Left cardiac atrium (tissue), 4 donors: ENCODE measurements at regions not wholly inside any gene's neighbourhood (a gene's known extent, or its start where the extent isn't known, plus 50 kb on each side); places are given as distances from the start of the nearest gene placed in this dataset.

Experiments
- ATAC-seq, 2 donors: fragments of 200-7000 bp; cut with Tn5 transposase; one replicate each; pipeline ENCODE4 v1.9.1; 2020; ENCODE audit warnings: mild to moderate bottlenecking in 2 of 2, moderate library complexity in 2 of 2
- DNase-seq: peaks from one replicate; pipeline ENCODE4 v3.0.0-alpha.2; 2020
- intact Hi-C, 2 donors: fragments of 100-400 bp; cut with DNase I; formaldehyde crosslinking; loops; one replicate each; pipeline versions ENCODE4 v1.14.1 to v1.15.1; 2022 to 2023
- donor health status: DM: no; HTN: yes; CAD: no.
- donor health status: DM: no; HTN: yes; CAD: no; lungs with severe emphysema.
- donor health status: DM: yes; HTN: yes; CAD: no.
- donor health status: Dilated cardiomyopathy.

DNA sequence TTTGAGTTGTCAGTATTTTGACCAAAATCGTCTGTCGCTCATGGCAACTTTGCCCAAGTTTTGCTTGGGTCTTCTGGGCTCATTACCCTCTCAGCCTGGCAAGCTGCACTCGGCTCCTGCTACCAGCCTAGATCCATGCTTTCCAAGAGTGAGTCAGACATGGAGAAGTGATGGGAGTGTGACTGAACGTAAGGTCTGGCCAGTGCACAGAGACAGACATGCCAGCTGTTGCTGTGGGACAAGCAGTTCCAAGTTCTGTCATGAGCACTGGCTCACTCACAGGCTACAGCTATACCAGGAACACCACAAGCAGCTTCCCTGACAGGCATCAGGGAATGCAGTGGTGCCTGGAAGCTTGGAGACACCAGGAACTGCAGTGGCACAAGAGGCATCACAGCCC lies 338.9 kb downstream of the KDM5D start:
- no peak for DNase-seq
- ATAC-seq = no peak
- intact Hi-C loops = no loop called here

DNA sequence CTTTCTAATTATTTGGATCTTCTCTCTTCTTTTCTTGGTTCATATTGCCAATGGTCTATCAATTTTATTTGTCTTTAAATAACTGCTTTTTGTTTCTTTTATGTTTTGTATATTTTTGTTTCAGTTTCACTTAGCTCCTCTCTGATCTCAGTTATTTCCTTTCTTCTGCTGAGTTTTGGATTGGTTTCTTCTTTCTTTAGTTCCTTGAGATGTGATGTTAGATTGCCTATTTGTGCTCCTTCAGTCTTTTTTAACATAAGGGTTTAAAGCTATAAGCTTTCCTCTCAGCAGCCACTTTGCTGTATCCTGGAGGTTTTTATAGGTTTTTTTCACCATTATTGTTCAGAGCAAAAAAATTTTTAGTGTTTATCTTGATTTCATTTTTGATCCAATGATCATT lies 351.6 kb downstream of the KDM5D start:
- ATAC-seq (no peak), DNase-seq (no peak)
- intact Hi-C loops = no loop called here

DNA sequence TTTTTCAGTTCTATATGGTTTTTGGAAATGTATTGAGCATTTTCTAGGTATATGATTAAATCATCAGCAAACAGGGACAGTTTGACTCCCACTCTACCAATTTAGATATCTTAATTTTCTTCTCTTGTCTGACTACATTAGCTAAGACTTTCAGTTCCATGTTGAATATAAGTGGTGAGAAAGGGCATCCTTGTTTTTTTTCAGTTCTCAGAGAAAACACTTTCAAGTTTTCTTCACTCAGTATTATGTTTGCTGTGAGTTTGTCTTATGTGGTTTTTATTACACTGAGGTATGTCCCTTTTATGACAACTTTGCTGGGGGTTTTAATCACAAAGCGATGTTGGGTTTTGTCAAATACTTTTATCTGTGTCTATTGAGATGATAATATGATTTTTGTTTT lies 352.6 kb downstream of the KDM5D start:
- intact Hi-C loops = no loop called here
- ATAC-seq = no peak
- DNase-seq = no peak

DNA sequence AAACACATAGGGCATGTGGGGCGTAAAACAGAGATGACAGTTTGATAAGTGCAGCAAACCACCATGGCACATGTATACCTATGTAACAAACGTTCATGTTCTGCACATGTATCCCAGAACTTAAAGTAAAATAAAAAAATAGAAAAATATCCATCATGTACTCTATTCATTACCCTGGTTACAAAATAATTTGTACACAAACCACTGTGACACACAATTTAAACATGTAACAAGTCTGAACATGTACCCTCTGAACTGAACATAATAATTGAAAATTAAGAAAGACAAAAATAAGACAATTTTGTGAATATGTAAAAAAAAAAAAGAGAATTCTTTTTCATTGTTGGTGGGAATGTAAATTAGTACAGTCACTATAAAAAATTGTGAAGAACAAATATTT lies 379.2 kb downstream of the KDM5D start:
- ATAC-seq (no peak), DNase-seq (no peak)
- intact Hi-C loops = no loop called here

DNA sequence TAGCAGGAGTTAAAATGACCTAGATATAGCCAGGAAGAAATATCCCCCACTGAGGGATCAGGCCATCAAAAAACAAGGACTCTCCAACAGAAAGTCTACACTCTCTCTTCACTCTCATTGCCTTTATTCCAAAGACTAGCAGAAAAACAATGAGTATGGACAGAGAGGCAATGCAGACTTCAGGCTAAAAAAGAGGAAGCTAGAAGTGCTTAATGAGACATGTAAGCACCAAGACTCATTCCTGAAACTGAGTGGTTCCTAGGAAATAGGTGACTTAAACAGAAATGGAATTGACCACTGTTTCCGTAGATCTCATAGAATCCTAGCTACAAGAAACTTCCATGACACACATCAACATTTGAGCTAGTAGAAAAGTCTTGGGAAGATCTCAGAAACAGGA lies 387.3 kb downstream of the KDM5D start:
- DNase-seq = no peak
- ATAC-seq = no peak
- intact Hi-C loops = no loop called here

DNA sequence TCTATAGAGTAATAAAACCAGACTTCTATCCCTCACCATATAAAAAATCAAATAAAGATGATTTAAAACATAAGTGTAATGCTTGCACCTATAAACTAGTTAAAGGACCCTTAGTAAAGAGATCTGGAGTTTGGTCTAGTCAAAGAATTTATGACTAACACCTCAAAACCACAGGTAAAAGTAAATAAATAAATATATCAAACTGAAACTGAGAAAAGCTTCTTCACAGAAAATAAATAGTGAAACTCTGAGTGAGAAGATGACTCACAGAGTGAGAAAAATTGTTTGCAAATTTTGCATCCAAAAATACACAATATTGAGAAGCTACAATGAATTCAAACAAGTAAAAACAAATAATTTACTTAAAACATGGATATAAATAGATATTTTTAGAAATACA lies 387.8 kb downstream of the KDM5D start:
- intact Hi-C loops = no loop called here
- DNase-seq (no peak), ATAC-seq (no peak)

DNA sequence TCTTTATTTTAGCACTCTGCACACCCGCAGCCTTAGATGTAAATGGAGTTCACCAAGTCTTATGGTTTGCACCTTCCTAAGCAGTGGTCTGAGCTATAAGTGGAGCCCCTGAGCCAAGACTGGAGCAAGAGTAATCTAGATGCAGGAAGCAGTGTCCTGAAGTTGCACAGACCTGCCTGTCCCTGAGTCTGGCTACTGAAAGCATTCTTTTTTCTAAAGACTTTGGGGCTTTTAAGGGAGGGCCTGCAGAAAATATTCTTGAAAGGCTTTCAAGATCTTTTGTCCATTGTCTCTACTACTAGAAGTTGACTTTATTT lies 389.7 kb downstream of the KDM5D start:
- DNase-seq (no peak), ATAC-seq (no peak)
- intact Hi-C loops = no loop called here

DNA sequence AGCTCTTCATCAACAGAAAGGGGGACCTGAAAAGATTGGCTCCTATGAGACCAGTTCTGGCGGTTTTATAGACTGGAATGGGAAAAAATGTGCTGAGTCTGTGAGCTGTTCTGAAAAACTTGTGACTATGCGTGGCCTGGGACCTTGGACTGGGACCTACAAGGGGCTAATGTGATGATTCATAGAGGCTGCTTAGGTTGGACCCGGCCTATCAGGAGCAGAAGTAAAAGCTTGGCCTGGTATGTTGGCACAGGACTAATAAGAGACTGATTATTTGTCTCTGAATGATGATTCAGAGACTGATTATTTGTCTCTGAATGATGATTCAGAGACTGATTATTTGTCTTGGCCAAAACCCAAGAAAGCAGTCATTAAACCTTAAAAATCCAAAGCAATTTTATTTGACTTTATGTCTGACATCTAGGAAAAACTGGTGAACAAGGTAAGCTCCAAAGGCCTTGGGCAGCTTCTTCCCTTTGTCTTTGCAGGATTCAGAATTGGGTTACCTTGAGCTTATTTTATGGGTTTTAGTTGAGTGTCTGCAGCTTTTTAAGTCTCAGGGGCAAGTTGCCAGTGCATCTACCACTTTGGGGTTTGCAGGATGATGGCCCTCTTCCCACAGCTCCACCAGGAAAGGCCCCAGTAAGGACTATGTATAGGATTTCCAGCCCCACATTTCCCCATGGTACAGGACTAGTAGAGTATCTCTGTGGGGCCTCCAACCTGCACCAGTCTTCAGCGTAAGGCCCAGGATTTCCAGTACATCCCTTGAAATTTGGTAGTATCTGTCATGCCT lies 390.3 kb downstream of the KDM5D start:
- ATAC-seq (peak in 1 of 2 donors; percentile 69), DNase-seq (no peak)
- intact Hi-C loops = no loop called here

DNA sequence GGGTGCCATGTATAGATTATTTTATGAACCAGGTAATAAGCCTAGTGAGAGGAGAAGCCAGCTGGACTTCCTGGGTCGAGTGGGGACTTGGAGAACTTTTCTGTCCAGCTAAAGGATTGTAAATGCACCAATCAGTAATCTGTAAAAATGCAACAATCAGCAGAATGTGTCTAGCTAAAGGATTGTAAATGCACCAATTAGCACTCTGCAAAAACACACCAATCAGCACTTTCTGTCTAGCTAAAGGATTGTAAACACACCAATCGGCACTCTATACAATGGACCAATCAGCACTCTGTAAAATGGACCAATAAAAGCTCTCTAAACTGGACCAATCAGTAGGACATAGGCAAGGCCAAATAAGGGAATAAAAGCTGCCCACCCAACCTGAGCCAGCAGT lies 392.9 kb downstream of the KDM5D start:
- no peak for DNase-seq
- no peak for ATAC-seq
- intact Hi-C loops = no loop called here

DNA sequence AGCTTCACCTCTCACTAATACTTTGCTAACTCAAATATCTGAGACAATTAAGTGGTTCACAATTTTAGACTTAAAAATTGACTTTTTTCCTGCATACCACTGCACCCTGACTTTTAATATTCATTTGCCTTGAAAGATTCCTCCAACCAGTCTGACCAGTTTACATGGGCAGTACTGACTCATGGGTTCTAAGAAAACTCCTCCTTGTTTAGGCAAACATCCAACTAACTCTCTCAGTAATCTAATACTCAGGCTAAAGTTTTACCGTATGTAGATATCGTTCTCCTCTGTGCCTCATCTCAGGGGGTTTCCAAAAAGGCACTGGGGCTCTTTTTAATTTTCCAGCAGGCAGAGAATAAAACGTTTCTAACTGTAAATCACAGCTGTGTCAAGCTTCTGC lies 422.8 kb downstream of the KDM5D start:
- no peak for ATAC-seq
- intact Hi-C loops = no loop called here
- DNase-seq = no peak

DNA sequence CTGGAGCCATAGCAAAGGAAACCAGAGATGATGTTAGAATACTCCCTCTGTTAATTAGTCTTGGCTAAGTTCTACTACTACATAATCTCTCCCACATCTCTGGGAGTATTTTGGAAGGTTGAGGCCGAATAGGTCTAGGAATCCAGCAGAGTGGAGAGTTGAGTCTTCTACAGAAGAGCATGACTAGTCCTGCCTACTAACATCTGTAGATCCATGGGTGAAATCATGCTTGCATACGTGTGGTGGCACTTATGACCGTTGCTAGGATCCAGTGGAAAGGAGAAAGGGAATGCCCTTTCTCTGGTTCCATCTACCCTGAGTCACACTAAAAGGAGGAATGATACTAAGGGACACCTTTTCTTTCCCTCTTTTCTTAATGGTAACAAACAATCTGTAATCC lies 425.4 kb downstream of the KDM5D start:
- no peak for ATAC-seq
- intact Hi-C loops = no loop called here
- no peak for DNase-seq

DNA sequence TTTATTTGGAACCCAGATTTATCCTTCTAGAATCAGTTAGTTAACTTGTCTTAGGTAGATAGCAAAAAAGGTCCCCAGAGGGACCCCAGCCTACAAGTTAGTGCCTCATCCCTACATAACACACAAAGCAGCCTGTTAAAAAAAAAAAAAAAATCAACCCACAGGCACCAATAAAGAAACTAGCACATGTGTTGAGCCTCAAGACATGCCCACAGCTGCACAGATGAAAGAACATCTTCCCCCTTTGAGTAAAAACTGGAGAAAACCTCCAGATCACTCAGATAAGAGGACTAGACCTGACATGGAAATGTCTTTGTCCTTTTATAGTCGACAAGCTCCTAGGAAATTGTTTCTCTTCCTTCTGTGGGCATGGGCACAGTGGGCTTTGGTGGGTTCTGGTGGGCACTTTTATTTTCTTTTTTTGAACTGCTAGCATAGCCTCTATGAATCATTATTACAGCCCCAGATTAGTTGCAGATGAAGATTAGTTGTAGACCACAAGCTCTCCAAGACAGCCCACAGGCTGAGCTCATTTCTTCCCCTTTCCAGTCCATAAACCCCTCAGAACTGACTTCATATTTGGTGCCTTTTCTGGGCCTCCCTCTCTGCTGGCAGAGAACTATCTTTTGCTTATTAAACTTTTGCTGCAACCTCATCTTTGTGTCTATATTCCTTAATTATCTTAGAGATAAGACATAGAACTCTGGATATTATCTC lies 427.1 kb downstream of the KDM5D start:
- DNase-seq (no peak), ATAC-seq (no peak)
- intact Hi-C loops = no loop called here

DNA sequence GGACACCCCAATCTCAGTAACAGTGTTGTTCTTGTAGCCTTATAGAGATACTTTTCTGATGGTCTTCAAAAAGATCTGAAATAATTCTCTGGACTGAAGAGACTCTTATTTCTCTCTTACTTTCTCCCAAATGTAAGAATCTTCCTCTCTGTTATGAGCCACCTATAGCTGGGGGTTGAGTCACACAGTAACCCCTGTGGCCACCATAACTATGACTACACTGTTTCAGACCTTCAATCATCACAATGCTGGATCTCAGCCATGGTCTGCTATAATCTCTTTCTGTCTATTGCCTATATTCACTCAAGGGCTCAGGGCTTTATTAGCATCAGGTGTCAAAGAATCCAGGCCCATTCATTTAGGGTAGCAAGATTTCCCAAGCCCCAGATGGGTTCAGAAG lies 436.9 kb downstream of the KDM5D start:
- intact Hi-C loops = no loop called here
- ATAC-seq = no peak

DNA sequence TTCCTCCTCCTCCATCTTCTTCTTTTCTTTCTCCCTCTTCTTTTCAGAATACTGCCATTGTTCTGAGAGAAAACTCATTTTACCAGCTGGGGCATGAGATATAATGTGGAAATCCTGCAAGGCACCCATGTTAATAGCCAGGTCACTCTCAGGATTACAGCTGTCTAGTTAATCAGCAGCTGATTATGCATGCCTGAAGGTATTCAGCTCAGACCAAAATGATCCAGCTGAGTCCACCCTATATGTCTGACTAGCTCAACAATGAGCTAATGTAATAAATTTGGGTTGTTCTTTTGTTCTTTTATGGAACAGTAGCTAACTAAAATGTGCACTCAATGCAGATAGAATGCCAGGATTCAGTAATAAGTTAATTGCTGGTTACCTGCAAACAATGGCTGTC lies 441.4 kb downstream of the KDM5D start:
- ATAC-seq = no peak
- intact Hi-C loops = no loop called here
- no peak for DNase-seq

More for the DNA sequence above, 436.9 kb downstream of the KDM5D start:
- no peak for DNase-seq

DNA sequence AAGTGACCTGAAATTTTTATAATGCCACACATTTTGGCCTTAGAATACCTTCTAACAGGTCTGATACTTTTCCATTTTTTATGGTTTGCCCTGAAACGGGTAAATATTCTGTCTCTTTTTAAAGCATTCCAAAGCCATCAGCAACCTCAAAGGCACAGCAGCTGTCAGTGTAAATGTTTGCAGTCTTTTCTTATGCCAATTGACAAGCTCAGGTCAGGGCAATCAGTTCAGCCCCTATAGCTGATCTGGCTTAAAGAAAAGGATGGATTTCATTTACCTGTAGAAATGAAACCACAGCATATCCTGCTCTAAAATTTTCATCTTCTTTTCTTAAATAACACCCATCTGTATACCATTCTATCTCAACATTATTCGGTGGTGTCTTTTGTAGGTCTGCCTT lies 453.6 kb downstream of the KDM5D start:
- intact Hi-C loops = no loop called here
- DNase-seq (no peak), ATAC-seq (no peak)

DNA sequence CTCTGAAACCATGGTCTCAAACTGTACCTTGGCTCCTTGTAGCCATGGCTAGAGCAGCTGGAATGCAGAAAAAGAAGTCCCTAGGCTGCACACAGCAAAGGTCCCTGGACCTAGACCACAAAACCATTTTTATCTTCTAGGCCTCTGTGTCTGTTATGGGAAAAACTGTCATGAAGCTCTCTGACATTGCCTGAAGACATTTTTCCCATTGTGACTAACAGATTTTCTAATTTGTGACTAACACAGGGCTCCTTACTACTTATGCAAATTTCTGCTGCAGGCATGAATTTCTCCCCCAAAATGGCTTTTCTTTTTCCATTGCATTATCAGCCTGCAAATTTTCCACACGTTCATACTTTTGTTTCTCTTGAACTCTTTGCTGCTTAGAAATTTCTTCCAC lies 470.4 kb downstream of the KDM5D start:
- ATAC-seq (no peak), DNase-seq (no peak)
- intact Hi-C loops = no loop called here

DNA sequence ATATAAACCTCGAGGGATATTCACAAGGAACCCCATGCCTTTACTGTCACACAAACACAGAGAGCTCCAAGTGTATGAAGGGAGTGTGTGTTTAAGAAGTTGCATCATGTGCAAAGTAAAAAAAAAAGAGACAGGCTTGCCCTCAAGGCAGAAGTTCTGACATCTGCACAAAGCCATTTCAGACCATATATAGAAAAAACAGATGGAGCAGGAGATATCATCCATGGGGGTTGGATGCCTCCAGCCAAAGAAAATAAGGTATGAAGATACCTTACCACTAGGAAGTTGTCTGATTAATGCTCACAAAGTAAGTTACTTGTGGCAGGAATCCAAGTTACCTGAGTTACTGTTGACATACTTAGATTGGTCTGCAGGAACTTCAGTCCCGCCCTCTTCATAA lies 476.2 kb downstream of the KDM5D start:
- no peak for DNase-seq
- no peak for ATAC-seq
- intact Hi-C loops = no loop called here

DNA sequence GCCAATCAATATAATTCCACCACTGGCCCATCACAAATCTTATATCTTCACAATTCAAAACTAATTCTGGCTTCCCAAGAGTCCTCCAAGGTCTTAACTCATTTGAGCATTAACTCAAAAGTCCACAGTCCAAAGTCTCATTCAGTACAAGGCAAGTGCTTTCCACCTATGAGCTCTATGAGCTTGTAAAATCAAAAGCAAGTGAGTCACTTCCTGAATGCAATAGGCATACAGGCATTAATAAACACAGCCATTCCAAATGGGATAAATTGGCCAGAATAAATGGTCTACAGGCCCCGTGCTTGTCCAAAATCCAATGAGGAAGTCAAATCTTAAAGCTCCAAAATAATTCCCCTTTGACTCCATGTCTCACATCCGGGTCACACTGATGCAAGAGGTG lies 479.1 kb downstream of the KDM5D start:
- no peak for DNase-seq
- intact Hi-C loops = no loop called here
- ATAC-seq = no peak

DNA sequence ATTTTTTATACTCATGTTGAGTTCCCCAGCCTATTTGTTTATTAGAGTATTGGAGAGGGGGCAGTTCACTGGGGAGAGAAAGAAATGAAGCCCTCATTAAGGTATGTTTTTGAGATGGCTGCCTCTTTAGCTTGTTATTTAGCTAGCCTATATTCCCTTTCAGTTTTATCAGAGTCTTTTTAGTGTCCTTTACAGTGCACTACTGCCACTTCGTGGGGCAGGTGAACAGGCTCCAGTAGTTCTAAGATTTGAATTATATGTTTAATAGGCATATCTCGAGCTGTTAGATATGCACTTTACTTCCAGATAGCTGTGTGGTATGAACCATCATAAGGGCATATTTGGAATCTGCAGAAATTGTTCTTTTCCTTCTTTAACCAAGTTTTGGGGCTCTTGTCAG lies 482.2 kb downstream of the KDM5D start:
- intact Hi-C loops = no loop called here
- no peak for ATAC-seq
- DNase-seq = no peak

DNA sequence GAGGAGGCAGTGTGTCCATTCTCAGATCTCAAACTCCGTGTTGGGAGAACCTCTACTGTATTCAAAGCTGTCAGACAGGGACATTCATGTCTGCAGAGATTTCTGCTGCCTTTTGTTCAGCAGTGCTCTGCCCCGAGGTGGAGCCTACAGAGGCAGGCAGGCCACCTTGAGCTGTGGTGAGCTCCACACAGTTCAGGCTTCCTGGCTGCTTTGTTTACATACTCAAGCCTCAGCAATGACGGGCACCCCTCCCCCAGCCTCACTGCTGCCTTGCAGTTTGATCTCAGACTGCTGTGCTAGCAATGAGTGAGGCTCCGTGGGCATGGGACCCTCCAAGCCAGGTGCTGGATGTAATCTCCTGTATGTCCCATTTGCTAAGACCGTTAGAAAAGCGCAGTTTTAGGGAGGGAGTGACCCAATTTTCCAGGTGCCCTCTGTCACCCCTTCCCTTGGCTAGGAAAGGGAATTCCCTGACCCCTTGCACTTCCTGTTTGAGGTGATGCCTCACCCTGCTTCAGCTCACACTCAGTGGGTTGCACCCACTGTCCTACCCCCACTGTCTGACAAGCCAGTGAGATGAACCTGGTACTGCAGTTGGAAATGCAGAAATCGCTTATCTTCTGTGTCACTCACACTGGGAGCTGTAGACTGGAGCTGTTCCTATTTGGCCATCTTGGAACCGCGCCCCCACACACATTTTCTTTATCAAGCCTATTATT lies 458.9 kb upstream of the HSFY2 start:
- intact Hi-C loops = no loop called here
- no peak for DNase-seq
- ATAC-seq = no peak

DNA sequence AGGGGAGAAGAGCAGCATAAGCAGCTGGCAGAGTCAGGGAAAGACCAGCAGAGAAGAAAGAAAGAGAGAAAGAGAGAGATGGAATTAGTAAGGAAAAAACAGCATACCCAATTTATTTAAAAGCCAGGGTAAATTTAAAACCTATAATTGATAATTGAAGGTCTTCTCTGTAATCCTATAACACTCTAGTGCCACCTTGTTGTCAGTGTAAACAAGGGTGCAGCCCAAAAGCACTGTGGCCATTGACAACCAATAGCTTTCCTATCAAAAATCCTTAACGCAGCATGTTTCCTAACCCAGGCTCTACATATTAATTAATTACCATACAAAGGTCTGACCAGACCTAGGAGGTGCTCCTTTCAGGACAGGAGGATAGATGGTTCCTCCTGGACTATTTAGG lies 447.2 kb upstream of the HSFY2 start:
- ATAC-seq (no peak), DNase-seq (no peak)
- intact Hi-C loops = no loop called here
